IMR-90 (cell line): ENCODE measurements at regions not wholly inside any gene's neighbourhood (a gene's known extent, or its start where the extent isn't known, plus 50 kb on each side); places are given as distances from the start of the nearest gene placed in this dataset.

Source experiments
- ATAC-seq: fragments of 200-7000 bp; cut with Tn5 transposase; 2 replicates; pipeline ENCODE4 v1.9.1; 2020; ENCODE audit warnings: low read depth, mild to moderate bottlenecking, moderate library complexity
- BruUV-seq: library from RNA; stranded (reverse); fragments of 400-500 nt; replicated peaks from 2 replicates; lab custom pipeline; 2021; lab: Mats Ljungman, UMichigan
- CTCF ChIA-PET: fragments of 300-600 bp; formaldehyde crosslinking; extraction: SDS; loops from one replicate; lab custom pipeline; 2021; ENCODE audit warnings: antibody characterized with exemption; lab: Yijun Ruan, JAX
- POLR2A ChIA-PET: fragments of 300-600 bp; sonication (Branson Sonifier 250); formaldehyde crosslinking; loops from one replicate; lab custom pipeline; 2022; ENCODE audit warnings: antibody characterized with exemption; ENCODE audit not compliant: unreplicated experiment; lab: Charles Lee
- DNase-seq: peaks from one replicate; pipeline ENCODE4 v3.0.0; 2013
- H2AFZ ChIP-seq: replicated peaks from 2 replicates; pipeline ENCODE3; 2013; ENCODE audit warnings: low read length, mild to moderate bottlenecking; ENCODE audit not compliant: poor library complexity
- H2AK5ac ChIP-seq: 2 replicates; pipeline ENCODE4 v1.6.1; 2013; ENCODE audit warnings: low read depth, low read length, inconsistent platforms
- H2AK9ac ChIP-seq: replicated peaks from 2 replicates; pipeline ENCODE3; 2013; ENCODE audit warnings: mild to moderate bottlenecking, low read depth, low read length, moderate library complexity; ENCODE audit not compliant: poor library complexity
- H2BK120ac ChIP-seq: 2 replicates; pipeline ENCODE4 v1.6.1; 2013; ENCODE audit warnings: low read depth, low read length, inconsistent platforms
- H2BK15ac ChIP-seq: 3 replicates; pipeline ENCODE4 v1.6.1; 2013; ENCODE audit warnings: low read depth, low read length, inconsistent platforms
- H2BK20ac ChIP-seq: 2 replicates; pipeline ENCODE4 v1.6.1; 2013; ENCODE audit warnings: low read depth, mild to moderate bottlenecking, inconsistent platforms, low read length, moderate library complexity
- H2BK5ac ChIP-seq: 2 replicates; pipeline ENCODE4 v1.6.1; 2013; ENCODE audit warnings: mild to moderate bottlenecking, low read depth, low read length, inconsistent platforms; ENCODE audit not compliant: poor library complexity, severe bottlenecking
- H3K14ac ChIP-seq: replicated peaks from 2 replicates; pipeline ENCODE4 v1.6.1; 2013; ENCODE audit warnings: low read depth, low read length, inconsistent platforms
- H3K18ac ChIP-seq: 2 replicates; pipeline ENCODE4 v1.6.1; 2013; ENCODE audit warnings: low read depth, low read length, control low read depth
- H3K23ac ChIP-seq: 2 replicates; pipeline ENCODE4 v1.6.1; 2013; ENCODE audit warnings: low read depth, low read length, inconsistent platforms
- H3K27ac ChIP-seq: 2 replicates; pipeline ENCODE4 v1.5.1; 2013; ENCODE audit warnings: mild to moderate bottlenecking, control low read depth, low read length; ENCODE audit not compliant: insufficient read depth
- H3K27me3 ChIP-seq: 2 replicates; pipeline ENCODE4 v1.6.1; 2013; ENCODE audit warnings: low read length; ENCODE audit not compliant: control insufficient read depth, insufficient read depth
- H3K36me3 ChIP-seq: 2 replicates; pipeline ENCODE4 v1.6.1; 2013; ENCODE audit warnings: low read length, mixed read lengths; ENCODE audit not compliant: control insufficient read depth, insufficient read depth
- H3K4ac ChIP-seq: 2 replicates; pipeline ENCODE4 v1.6.1; 2013; ENCODE audit warnings: low read depth, low read length, inconsistent platforms
- H3K4me1 ChIP-seq: 2 replicates; pipeline ENCODE4 v1.6.1; 2013; ENCODE audit warnings: low read length, mixed read lengths; ENCODE audit not compliant: control insufficient read depth, insufficient read depth
- H3K4me2 ChIP-seq: 2 replicates; pipeline ENCODE4 v1.6.1; 2013; ENCODE audit warnings: low read depth, mild to moderate bottlenecking, control low read depth, low read length, moderate library complexity
- H3K4me3 ChIP-seq: 2 replicates; pipeline ENCODE4 v1.5.1; 2013; ENCODE audit warnings: low read depth, mild to moderate bottlenecking, control low read depth, low read length, moderate library complexity; ENCODE audit not compliant: insufficient read depth
- H3K56ac ChIP-seq: 2 replicates; pipeline ENCODE4 v1.6.1; 2013; ENCODE audit warnings: low read length, inconsistent platforms; ENCODE audit not compliant: insufficient read depth; ENCODE audit errors: extremely low read depth
- H3K79me1 ChIP-seq, 2 experiments: 2 replicates each; pipeline ENCODE4 v1.6.1; 2013; ENCODE audit warnings: low read length in 2 of 2, inconsistent platforms in 1 of 2, low read depth in 1 of 2
- H3K9ac ChIP-seq: 2 replicates; pipeline ENCODE4 v1.6.1; 2013; ENCODE audit warnings: low read depth, low read length, control low read depth
- H3K9me1 ChIP-seq: 2 replicates; pipeline ENCODE4 v1.6.1; 2013; ENCODE audit warnings: low read length, inconsistent platforms; ENCODE audit not compliant: insufficient read depth
- H3K9me3 ChIP-seq: 2 replicates; pipeline ENCODE4 v1.6.1; 2013; ENCODE audit warnings: low read length; ENCODE audit not compliant: control insufficient read depth, insufficient read depth
- H4K20me1 ChIP-seq: 2 replicates; pipeline ENCODE4 v1.6.1; 2013; ENCODE audit warnings: low read length, inconsistent platforms; ENCODE audit not compliant: insufficient read depth
- H4K5ac ChIP-seq: 2 replicates; pipeline ENCODE4 v1.6.1; 2013; ENCODE audit warnings: mild to moderate bottlenecking, low read depth, low read length, control low read depth
- H4K8ac ChIP-seq, 2 experiments: 2 replicates each; pipeline ENCODE4 v1.6.1; 2013; ENCODE audit warnings: low read depth in 2 of 2, low read length in 2 of 2, control low read depth in 1 of 2, inconsistent platforms in 1 of 2
- H4K91ac ChIP-seq: 2 replicates; pipeline ENCODE4 v1.6.1; 2013; ENCODE audit warnings: low read depth, low read length, inconsistent platforms; ENCODE audit not compliant: insufficient read depth
- BHLHE40 ChIP-seq: fragments of 150-350 bp; IDR thresholded peaks from 2 replicates; pipeline ENCODE4 v1.6.1; 2016; ENCODE audit warnings: mild to moderate bottlenecking, low read depth, low read length
- CEBPB ChIP-seq: IDR thresholded peaks from 2 replicates; pipeline ENCODE4 v1.6.1; 2012; ENCODE audit warnings: low read depth, low read length, improper control_type of control experiment
- FOS ChIP-seq: fragments of 150-350 bp; IDR thresholded peaks from 2 replicates; pipeline ENCODE4 v1.6.1; 2016; ENCODE audit warnings: low read depth, low read length
- MAFK ChIP-seq: IDR thresholded peaks from 2 replicates; pipeline ENCODE4 v1.6.1; 2012; ENCODE audit warnings: low read depth, low read length, improper control_type of control experiment
- MAZ ChIP-seq: IDR thresholded peaks from 2 replicates; pipeline ENCODE4 v1.6.1; 2012; ENCODE audit warnings: low read depth, mild to moderate bottlenecking, low read length, improper control_type of control experiment, moderate library complexity, borderline replicate concordance
- MXI1 ChIP-seq: IDR thresholded peaks from 2 replicates; pipeline ENCODE4 v1.6.1; 2012; ENCODE audit warnings: low read depth, mild to moderate bottlenecking, low read length, moderate library complexity, borderline replicate concordance
- NFE2L2 ChIP-seq: fragments of 150-350 bp; IDR thresholded peaks from 2 replicates; pipeline ENCODE4 v1.6.1; 2016; ENCODE audit warnings: low read depth, mild to moderate bottlenecking, low read length
- POLR2A ChIP-seq: IDR thresholded peaks from 2 replicates; pipeline ENCODE4 v1.6.1; 2012; ENCODE audit warnings: mild to moderate bottlenecking, low read depth, low read length
- RCOR1 ChIP-seq: IDR thresholded peaks from 2 replicates; pipeline ENCODE4 v1.6.1; 2012; ENCODE audit warnings: mild to moderate bottlenecking, low read length, improper control_type of control experiment; ENCODE audit not compliant: insufficient replicate concordance
- RFX5 ChIP-seq: IDR thresholded peaks from 2 replicates; pipeline ENCODE4 v1.8.0; 2012; ENCODE audit warnings: low read depth, mild to moderate bottlenecking, low read length, moderate library complexity
- SMC3 ChIP-seq: fragments of 150-350 bp; IDR thresholded peaks from 2 replicates; pipeline ENCODE4 v1.6.1; 2016; ENCODE audit warnings: low read depth, mild to moderate bottlenecking, antibody characterized with exemption, low read length, moderate library complexity
- WGBS, 2 experiments: methylation state at CpG; one replicate each; pipeline versions ENCODE4 v1.1.5 to v1.1.7; 2013; ENCODE audit warnings: missing lambda C conversion rate in 2 of 2; ENCODE audit not compliant: insufficient read length in 1 of 2; ENCODE audit errors: extremely low coverage in 2 of 2; 5-methylcytosine and 5-hydroxymethylcytosine counted together
- dilution Hi-C: fragments of 300-500 bp; cut with HindIII; formaldehyde crosslinking; loops from one replicate; pipeline ENCODE4 v1.14.3; 2018; ENCODE audit warnings: low sequenced_read_pairs; ENCODE audit not compliant: unreplicated experiment
- in situ Hi-C: fragments of 300-500 bp; cut with MboI; formaldehyde crosslinking; loops from 3 replicates; pipeline ENCODE4 v1.14.3; 2019; ENCODE audit warnings: low sequenced_read_pairs, inconsistent platforms, mixed read lengths
- intact Hi-C: fragments of 100-400 bp; cut with micrococcal nuclease; formaldehyde crosslinking; loops from 2 replicates; pipeline ENCODE4 v1.10.0; 2022
- TF ChIP-seq, protein P1 (sequence below): fragments of 150-350 bp; IDR thresholded peaks from 2 replicates; pipeline ENCODE4 v1.6.1; 2017; ENCODE audit warnings: mild to moderate bottlenecking, antibody characterized with exemption, low read length, low read depth
- TF ChIP-seq, protein P2 (sequence below): conservative IDR thresholded peaks from 2 replicates; pipeline ENCODE4 v1.5.1; 2012; ENCODE audit warnings: mild to moderate bottlenecking, low read depth, low read length, improper control_type of control experiment
- TF ChIP-seq, protein P3 (sequence below): fragments of 150-350 bp; IDR thresholded peaks from 2 replicates; pipeline ENCODE4 v1.6.1; 2016; ENCODE audit warnings: low read depth, mild to moderate bottlenecking, low read length, moderate library complexity, borderline replicate concordance

DNA sequence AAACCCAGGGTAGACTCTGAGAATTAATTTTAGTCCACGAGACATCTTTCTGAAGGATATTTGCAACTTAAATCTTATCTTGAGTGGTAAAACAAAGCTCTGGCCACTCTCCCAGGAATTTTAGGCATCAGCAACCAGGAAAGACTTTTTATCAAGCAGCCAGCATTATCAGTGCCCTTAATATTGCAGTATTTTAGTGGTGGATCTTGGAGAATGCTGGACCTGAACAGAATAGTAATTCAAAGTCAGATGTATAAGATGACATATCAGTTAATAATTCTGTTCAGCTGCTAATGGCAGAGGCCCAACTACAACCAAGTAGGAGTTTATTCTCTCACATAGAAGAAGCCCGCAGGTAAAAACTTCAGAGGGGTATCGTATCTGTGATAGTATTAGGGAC is 59.0 kb upstream of the CRY1 start:
- Histone ChIP-seq H3K4me3 (no peak overlapping the region), H2AK9ac (no peak overlapping the region), H3K4ac (no peak overlapping the region), H2AK5ac (no peak overlapping the region), H2BK15ac (no peak overlapping the region), H3K9me1 (no peaks in the 10 kb centered on the region), H3K4me2 (no peak overlapping the region), H3K36me3 (no peaks in the 10 kb centered on the region), H3K79me1 (no peaks in the 10 kb centered on the region), H3K4me1 (no peaks in the 10 kb centered on the region), H2BK120ac (no peak overlapping the region), H3K18ac (no peak overlapping the region), H3K9me3 (no peaks in the 10 kb centered on the region), H4K8ac (no peak overlapping the region), H3K23ac (no peak overlapping the region), H3K56ac (no peak overlapping the region), H2AFZ (no peak overlapping the region), H4K5ac (no peak overlapping the region), H4K20me1 (no peaks in the 10 kb centered on the region), H3K9ac (no peak overlapping the region), H2BK5ac (no peak overlapping the region), H2BK20ac (no peak overlapping the region), H3K27me3 (peaks cover 2% of the 10 kb centered on the region; the same call in 1 of the 2 replicates), H3K27ac (no peak overlapping the region), H4K91ac (no peak overlapping the region), H3K14ac (no peak overlapping the region)
- ChIA-PET POLR2A (no interaction called here), CTCF (no interaction called here)
- no TSS peak for BruUV-seq
- intact Hi-C loops: no loop called here
- TF ChIP-seq FOS: no peak
- TF ChIP-seq, protein P1, sequence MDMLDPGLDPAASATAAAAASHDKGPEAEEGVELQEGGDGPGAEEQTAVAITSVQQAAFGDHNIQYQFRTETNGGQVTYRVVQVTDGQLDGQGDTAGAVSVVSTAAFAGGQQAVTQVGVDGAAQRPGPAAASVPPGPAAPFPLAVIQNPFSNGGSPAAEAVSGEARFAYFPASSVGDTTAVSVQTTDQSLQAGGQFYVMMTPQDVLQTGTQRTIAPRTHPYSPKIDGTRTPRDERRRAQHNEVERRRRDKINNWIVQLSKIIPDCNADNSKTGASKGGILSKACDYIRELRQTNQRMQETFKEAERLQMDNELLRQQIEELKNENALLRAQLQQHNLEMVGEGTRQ: no peak
- TF ChIP-seq RCOR1: no peak
- TF ChIP-seq SMC3: no peak
- no peak for TF ChIP-seq RFX5
- TF ChIP-seq BHLHE40: no peak
- no peak for TF ChIP-seq POLR2A
- no peak for TF ChIP-seq MXI1
- TF ChIP-seq CEBPB: no peak
- TF ChIP-seq, protein P2, sequence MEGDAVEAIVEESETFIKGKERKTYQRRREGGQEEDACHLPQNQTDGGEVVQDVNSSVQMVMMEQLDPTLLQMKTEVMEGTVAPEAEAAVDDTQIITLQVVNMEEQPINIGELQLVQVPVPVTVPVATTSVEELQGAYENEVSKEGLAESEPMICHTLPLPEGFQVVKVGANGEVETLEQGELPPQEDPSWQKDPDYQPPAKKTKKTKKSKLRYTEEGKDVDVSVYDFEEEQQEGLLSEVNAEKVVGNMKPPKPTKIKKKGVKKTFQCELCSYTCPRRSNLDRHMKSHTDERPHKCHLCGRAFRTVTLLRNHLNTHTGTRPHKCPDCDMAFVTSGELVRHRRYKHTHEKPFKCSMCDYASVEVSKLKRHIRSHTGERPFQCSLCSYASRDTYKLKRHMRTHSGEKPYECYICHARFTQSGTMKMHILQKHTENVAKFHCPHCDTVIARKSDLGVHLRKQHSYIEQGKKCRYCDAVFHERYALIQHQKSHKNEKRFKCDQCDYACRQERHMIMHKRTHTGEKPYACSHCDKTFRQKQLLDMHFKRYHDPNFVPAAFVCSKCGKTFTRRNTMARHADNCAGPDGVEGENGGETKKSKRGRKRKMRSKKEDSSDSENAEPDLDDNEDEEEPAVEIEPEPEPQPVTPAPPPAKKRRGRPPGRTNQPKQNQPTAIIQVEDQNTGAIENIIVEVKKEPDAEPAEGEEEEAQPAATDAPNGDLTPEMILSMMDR: no peak
- TF ChIP-seq MAFK: no peak
- TF ChIP-seq, protein P3, sequence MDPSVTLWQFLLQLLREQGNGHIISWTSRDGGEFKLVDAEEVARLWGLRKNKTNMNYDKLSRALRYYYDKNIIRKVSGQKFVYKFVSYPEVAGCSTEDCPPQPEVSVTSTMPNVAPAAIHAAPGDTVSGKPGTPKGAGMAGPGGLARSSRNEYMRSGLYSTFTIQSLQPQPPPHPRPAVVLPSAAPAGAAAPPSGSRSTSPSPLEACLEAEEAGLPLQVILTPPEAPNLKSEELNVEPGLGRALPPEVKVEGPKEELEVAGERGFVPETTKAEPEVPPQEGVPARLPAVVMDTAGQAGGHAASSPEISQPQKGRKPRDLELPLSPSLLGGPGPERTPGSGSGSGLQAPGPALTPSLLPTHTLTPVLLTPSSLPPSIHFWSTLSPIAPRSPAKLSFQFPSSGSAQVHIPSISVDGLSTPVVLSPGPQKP: no peak
- TF ChIP-seq NFE2L2: no peak
- TF ChIP-seq MAZ: no peak
- WGBS, 2 experiments: 40% methylated on average over 1 of the region's 3 CpGs; no CpG with 5 or more reads in 1 of the 2 experiments
- ATAC-seq (no peak), DNase-seq (peak; percentile 30)
- dilution Hi-C loops: no loop called here
- in situ Hi-C loops: no loop called here
